ENCODE measurements at regions not wholly inside any gene's neighbourhood (a gene's known extent, or its start where the extent isn't known, plus 50 kb on each side); places are given as distances from the start of the nearest gene placed in this dataset.
"Not testable (repeated sequence)": the region's sequence is repeated elsewhere in the genome, so short reads cannot be mapped to it uniquely, and the experiment has no call there.

- peak; percentile 42 to 85 for DNase-seq
Measured at GRCh38 chr2:150207979-150208378, 279.5 kb downstream of the RND3 start.

DNA sequence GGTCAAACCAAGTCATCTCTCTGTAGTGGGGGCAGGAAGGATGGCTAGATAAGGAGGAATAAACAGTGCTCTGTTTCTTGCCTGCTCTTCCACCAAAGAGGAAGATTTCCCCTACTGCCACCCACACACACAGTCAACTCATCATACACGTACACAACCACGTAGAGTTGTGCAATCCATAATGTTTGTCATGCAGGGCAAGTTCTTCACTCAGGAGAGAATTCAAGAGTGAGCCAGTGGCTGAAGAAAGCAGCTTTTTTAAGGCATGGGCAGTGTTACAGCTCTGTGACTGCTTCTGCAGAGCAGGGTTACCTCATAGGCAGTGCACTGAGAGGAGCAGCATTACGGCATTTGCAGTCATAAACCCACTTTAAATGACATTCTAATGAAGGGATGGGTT lies 283.0 kb downstream of the RND3 start:
- DNase-seq, result no peak

DNA sequence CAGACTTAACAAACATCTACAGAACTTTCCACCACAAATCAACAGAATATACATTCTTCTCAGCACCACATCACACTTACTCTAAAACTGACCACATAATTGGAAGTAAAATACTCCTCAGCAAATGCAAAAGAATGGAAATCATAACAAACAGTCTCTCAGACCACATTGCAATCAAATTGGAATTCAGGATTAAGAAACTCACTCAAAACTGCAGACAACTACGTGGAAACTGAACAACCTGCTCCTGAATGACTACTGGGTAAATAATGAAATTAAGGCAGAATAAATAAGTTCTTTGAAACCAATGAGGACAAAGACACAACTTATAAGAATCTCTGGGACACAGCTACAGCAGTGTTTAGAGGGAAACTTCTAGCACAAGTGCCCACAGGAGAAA lies 292.7 kb downstream of the RND3 start:
- not testable (repeated sequence) for DNase-seq

DNA sequence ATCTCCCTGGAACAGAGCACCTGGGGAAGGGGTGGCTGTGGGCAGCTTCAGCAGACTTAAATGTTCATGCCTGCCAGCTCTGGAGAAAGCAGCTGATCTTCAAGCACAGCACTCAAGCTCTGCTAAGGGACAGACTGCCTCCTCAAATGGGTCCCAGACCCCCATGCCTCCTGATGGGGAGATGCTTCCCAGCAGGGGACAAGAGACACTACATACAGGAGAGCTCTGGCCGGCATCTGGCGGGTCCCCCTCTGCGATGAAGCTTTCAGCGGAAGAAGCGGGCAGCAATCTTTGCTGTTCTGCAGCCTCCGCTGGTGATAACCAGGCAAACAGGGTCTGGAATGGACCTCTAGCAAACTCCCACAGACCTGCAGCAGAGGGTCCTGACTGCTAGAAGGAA lies 294.8 kb downstream of the RND3 start:
- DNase-seq, result no peak

- no peak for DNase-seq
Measured at GRCh38 chr2:150191349-150191748, 296.1 kb downstream of the RND3 start.

DNA sequence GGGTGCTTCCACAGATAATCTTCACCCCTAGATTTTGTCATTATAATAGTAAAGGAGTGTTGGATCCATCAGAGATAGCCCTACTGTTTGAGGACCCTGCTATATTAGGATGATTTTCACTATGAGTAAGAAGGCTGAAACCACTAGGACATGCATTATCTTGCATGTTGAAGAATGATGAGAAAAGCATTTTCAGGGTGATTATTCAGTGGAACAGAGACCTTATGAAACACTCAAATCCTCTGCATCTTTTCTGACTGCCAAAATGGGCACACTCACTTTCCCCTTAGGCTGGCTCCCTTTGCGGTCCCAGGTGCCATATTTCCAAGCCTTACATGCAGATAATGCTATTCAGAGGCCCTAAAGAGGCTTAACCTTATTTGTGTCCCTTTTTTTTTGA lies 296.9 kb downstream of the RND3 start:
- DNase-seq, result no peak

GRCh38 chr2:150188800-150189199 lies 298.7 kb downstream of the RND3 start:
- no peak for DNase-seq

- DNase-seq, result no peak
Measured at GRCh38 chr2:150188177-150188576, 299.3 kb downstream of the RND3 start.

DNA sequence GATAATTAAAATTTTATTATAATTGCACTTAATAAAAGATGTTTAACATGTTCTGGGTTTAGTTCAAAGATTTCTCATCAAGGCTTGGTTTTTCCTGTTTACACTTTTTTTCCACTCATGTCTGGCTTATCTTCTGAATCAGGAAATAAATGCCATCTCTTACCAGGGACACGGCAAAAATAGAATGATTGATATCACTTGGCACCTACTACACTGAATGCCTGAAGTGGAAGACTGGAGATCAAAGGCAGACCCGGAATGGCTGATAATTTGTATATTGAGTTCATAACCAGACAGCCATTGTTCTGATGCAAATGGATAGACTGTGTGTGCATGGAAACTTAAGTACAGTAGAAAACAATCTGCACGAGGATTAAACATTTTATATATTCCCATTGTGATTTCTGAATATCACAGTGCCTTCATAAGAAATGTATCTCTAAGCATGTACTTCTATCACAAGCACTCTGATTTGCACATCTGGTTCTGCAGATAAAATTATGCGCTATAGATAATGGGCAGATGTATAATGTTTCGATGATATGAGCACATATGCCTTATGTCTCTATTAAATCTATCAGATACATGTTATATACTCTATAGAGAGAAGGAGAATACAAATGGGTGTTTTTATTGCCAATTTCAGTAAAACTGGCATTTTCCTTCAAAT lies 304.8 kb downstream of the RND3 start:
- no peak for DNase-seq

GRCh38 chr2:150178591-150178990 lies 308.9 kb downstream of the RND3 start:
- DNase-seq, result no peak

GRCh38 chr2:150174971-150175421 lies 312.5 kb downstream of the RND3 start:
- no peak for DNase-seq

- DNase-seq, result no peak
Measured at GRCh38 chr2:150174056-150174805, 313.2 kb downstream of the RND3 start.

DNA sequence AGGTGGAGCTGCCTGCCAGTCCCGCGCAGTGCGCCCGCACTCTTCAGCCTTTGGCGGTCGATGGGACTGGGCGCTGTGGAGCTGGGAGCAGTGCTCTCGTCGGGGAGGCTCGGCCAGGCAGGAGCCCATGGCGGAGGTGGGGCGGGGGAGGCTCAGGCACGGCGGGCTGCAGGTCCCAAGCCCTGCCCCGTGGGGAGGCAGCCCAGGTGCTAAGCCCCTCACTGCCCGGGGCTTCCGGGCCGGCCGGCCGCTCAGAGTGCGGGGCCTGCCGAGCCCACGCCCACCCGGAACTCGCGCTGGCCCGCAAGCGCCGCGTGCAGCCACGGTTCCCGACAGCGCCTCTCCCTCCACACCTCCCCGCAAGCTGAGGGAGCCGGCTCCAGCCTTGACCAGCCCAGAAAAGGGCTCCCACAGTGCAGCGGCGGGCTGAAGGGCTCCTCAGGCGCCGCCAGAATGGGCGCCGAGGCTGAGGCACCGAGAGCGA lies 316.4 kb downstream of the RND3 start:
- no peak for DNase-seq

DNA sequence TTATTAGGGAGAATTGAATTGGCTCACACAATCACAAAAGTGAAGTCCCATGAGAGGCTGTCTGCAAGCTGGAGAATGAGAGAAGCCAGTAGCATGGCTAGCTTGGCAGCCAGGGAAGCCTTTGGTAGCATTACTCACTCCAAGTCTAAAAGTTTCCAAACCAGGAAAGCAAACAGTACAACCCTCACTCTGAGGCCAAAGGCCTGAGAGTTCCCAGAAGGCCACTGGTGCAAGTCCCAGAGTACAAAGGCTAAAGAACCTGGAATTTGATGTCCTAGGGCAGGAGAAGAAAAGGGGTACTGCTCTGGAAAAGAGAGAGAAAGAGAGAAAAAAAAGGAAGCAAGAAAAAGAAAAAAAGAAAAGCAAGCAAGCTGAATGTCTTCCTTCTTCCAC lies 318.2 kb downstream of the RND3 start:
- DNase-seq, result no peak

GRCh38 chr2:150168595-150169236 lies 318.8 kb downstream of the RND3 start:
- no peak for DNase-seq

DNA sequence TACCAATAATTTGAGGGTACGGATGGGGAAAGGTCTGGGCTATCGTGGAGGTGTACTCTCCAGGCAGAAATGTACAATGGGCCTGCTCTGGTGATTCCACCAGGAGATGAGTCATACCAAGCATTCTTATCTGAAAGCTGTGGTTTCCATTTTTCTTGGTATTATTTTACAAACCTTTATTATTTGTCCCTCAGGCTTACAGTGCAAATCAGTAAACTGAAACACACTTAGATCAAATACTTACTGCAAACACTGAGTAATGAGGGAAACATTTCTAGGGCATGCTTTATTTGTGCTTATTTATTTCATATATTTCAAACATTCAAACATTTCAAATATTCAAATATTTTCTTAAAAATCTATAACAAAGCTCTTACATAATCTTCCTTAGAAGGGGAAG lies 319.8 kb downstream of the RND3 start:
- DNase-seq, result no peak

DNA sequence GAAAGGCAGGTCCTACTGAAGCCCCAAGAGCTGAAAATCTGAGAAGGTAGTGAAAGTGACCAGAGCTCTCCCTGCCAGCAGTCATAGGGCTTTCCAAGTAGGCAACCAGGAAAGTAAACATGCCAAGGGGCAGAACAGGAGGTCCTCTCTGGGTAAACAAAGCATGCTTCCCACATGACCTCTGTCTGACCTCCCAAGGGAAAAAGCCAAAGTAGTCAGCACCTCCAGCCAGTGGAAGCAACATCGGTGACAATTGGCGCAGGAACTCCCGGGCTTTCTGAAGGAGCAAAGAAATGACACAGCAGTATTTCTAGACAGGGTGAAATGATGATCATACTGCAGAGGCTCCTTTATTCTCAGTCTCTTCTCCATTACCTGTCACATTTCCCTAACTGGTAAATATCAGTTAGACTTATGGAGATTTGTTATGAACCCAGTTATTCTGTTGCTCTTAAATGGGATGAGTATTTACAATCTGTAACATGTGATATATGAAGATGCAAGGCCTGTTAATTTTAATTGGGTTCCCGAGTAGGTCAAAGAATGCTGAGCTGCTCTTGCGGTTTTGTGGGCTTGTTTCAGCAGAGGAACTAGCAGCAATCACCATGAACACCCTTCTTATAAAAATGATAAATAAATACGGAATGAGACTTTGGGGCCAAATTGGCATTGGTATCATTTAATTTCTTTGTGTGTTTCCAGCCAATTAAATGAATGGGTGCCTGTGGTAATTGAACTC lies 321.0 kb downstream of the RND3 start:
- no peak for DNase-seq

DNA sequence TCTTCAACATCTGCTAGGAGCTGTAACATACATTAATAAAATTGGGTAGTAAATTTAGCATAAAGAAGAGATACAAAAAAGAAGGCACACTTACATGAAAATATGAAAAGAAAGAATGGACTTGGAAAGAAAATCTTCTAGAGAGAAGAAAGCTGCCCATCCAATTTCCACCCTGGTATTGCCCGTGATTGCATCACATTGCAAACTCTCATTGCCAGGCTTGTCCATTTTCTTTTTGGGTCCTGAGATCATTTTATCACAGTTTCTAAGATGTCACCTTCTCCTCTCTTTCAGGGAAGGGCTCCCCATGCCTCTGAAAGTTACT lies 321.5 kb downstream of the RND3 start:
- DNase-seq, result no peak

DNA sequence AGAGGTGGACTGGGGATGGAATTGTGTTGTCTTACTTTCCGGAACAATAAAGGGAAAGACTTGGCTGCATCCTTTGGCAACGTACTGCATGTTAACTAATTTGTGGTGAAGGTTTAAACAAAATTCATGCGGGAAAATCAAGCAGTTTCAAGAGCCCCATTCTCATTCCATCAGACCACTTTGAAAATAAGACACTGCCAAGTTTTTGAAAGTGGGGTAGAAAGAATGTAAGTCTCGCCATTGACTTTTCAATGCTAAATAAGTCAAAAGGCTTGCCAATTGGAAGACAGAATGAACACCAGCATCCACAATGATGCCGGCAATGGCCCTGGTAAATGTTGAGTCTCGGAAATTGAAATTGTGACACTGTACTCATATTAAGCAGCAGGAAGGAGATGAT lies 322.0 kb downstream of the RND3 start:
- no peak for DNase-seq

DNA sequence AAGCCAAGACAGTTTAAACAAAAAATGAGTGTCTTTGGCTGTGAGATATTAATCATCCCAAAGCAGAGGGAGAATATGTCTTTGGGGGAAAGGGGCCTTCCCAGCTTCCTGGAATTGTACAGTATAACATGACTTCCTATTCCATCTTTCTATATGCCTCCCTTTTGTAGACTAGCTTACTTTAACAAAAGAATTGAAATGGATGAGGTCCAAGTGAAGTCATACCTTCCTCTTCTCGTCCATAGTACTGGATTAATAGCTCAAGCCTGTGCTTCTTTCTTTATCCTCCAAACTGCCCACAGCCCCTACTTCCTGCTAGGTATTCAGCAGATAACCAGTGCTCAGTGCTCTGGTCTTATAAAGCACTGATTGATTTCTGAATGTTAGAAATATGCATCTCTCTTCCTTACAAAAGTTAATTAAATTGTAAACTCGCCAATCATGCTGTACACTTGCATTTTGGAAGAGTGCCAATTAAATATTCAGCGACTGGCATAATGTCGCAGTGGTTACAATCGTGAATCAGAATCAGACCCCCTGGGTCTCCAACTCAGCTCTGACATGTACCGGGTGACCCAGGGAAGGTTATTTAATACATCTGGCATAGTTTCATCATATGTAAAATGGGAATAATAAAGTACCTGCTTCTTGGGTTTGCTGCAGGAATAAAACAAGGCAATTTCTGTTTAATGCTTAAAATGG lies 325.1 kb downstream of the RND3 start:
- no peak for DNase-seq

- no peak for DNase-seq
Measured at GRCh38 chr2:150160058-150160457, 327.4 kb downstream of the RND3 start.

DNA sequence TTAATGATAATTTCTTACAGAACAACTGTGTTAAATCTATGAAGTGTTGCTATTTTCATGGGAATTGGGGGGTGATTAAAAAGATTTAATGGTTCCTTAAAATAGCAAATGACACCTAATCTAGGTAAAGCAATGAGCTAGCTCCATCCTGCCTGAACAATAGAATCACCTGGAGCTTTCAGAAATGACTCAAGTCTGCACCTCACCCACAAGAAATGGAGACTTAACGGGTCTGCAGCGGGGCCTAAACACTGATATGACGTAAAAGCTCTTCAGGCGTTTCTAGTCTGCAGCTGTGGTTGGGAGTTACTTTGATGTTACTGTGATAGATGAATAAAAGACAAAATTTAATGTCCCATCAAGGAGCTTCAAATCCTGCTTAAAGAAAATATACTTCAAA lies 328.2 kb downstream of the RND3 start:
- DNase-seq, result no peak

DNA sequence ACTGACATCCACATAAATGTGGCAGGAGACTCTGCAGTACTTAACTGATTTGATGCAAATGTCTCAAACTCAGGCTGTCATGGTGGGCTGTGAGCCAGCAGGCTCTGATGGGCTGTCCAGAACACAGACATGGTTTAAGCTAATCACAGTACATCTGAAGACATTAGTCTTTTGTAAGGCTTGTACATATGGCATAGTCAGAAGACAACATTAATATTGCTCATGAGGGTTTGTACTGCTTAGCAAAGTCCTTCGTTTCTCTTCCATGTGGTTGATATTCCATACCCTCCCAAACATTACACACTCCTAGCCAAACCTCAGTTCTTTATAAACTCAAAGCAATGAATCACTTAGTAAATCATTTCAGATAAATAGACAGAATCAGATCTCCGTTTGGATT lies 330.6 kb downstream of the RND3 start:
- DNase-seq, result no peak

Data from NCI-H2081 (cell line).